WTC11 (cell line): ENCODE measurements at regions not wholly inside any gene's neighbourhood (a gene's known extent, or its start where the extent isn't known, plus 50 kb on each side); places are given as distances from the start of the nearest gene placed in this dataset.

Experiments used
- ATF1 ChIP-seq: sonication (generic); formaldehyde crosslinking; IDR thresholded peaks from 2 replicates; pipeline ENCODE4 v1.8.1; 2023; ENCODE audit warnings: mild to moderate bottlenecking, moderate library complexity, missing genetic modification reagents
- ATF2 ChIP-seq: sonication (generic); formaldehyde crosslinking; IDR thresholded peaks from 2 replicates; pipeline ENCODE4 v1.8.1; 2022; ENCODE audit warnings: low read depth, missing genetic modification reagents, borderline replicate concordance
- CREM ChIP-seq: sonication (generic); formaldehyde crosslinking; IDR thresholded peaks from 2 replicates; pipeline ENCODE4 v1.8.1; 2022; ENCODE audit warnings: mild to moderate bottlenecking, missing genetic modification reagents, moderate library complexity
- ETV6 ChIP-seq: sonication (generic); formaldehyde crosslinking; IDR thresholded peaks from 2 replicates; pipeline ENCODE4 v1.8.1; 2022; ENCODE audit warnings: mild to moderate bottlenecking, missing genetic modification reagents
- FOXP1 ChIP-seq: sonication (generic); formaldehyde crosslinking; IDR thresholded peaks from 2 replicates; pipeline ENCODE4 v1.8.0; 2022; ENCODE audit warnings: missing genetic modification reagents, mild to moderate bottlenecking, moderate library complexity, borderline replicate concordance
- IRF2 ChIP-seq: sonication (generic); formaldehyde crosslinking; IDR thresholded peaks from 2 replicates; pipeline ENCODE4 v1.8.0; 2022; ENCODE audit warnings: low read depth, missing genetic modification reagents, borderline replicate concordance
- SMAD3 ChIP-seq: sonication (generic); formaldehyde crosslinking; IDR thresholded peaks from 2 replicates; pipeline ENCODE4 v1.8.0; 2022; ENCODE audit warnings: missing genetic modification reagents, mild to moderate bottlenecking, borderline replicate concordance
- ZBTB21 ChIP-seq: sonication (generic); formaldehyde crosslinking; IDR thresholded peaks from 2 replicates; pipeline ENCODE4 v1.8.1; 2023; ENCODE audit warnings: mild to moderate bottlenecking, missing genetic modification reagents, borderline replicate concordance
- ZNF121 ChIP-seq: sonication (generic); formaldehyde crosslinking; IDR thresholded peaks from 2 replicates; pipeline ENCODE4 v1.8.0; 2023; ENCODE audit warnings: missing genetic modification reagents
- ZNF138 ChIP-seq: sonication (generic); formaldehyde crosslinking; conservative IDR thresholded peaks from 2 replicates; pipeline ENCODE4 v1.8.1; 2022; ENCODE audit warnings: mild to moderate bottlenecking, moderate library complexity, missing genetic modification reagents
- TF ChIP-seq, protein P1 (sequence below): sonication (generic); formaldehyde crosslinking; IDR thresholded peaks from 2 replicates; pipeline ENCODE4 v1.8.1; 2023; ENCODE audit warnings: mild to moderate bottlenecking, missing genetic modification reagents, moderate library complexity
- TF ChIP-seq, protein P2 (sequence below): fragments of 200-600 bp; IDR thresholded peaks from 2 replicates; pipeline ENCODE4 v1.8.0; 2022; ENCODE audit warnings: antibody characterized with exemption
- TF ChIP-seq, protein P3 (sequence below): fragments of 250-450 bp; sonication (Bioruptor Pico); IDR thresholded peaks from 2 replicates; pipeline ENCODE4 v1.9.0; 2021; ENCODE audit warnings: mild to moderate bottlenecking

DNA sequence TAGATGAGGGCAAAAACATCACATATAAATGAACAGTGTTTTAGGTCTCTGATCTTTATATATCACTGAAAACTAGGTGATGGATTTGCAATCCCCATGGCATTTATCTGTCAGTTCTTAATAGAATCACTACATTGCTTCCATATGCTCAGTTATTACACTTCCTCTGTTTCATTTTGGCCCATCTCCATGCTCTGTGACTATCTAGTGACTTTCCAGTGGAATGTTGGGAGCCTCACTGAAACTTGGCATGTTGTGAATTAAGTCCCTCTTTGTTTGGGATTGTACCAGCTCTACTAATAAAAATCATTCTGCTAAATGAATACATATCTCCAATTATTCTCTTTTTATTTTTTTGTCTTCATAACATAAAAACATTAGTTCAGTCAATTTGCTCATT, 226.1 kb upstream of the CEP162 start:
- no peak for TF ChIP-seq ZBTB21 (CRISPR knock-in tag)
- TF ChIP-seq ZNF138, result no peak
- TF ChIP-seq SMAD3 (CRISPR knock-in tag), result no peak
- TF ChIP-seq ETV6, result no peak
- TF ChIP-seq, protein P1, sequence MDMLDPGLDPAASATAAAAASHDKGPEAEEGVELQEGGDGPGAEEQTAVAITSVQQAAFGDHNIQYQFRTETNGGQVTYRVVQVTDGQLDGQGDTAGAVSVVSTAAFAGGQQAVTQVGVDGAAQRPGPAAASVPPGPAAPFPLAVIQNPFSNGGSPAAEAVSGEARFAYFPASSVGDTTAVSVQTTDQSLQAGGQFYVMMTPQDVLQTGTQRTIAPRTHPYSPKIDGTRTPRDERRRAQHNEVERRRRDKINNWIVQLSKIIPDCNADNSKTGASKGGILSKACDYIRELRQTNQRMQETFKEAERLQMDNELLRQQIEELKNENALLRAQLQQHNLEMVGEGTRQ, result no peak
- TF ChIP-seq, protein P2, sequence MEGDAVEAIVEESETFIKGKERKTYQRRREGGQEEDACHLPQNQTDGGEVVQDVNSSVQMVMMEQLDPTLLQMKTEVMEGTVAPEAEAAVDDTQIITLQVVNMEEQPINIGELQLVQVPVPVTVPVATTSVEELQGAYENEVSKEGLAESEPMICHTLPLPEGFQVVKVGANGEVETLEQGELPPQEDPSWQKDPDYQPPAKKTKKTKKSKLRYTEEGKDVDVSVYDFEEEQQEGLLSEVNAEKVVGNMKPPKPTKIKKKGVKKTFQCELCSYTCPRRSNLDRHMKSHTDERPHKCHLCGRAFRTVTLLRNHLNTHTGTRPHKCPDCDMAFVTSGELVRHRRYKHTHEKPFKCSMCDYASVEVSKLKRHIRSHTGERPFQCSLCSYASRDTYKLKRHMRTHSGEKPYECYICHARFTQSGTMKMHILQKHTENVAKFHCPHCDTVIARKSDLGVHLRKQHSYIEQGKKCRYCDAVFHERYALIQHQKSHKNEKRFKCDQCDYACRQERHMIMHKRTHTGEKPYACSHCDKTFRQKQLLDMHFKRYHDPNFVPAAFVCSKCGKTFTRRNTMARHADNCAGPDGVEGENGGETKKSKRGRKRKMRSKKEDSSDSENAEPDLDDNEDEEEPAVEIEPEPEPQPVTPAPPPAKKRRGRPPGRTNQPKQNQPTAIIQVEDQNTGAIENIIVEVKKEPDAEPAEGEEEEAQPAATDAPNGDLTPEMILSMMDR, result no peak
- TF ChIP-seq IRF2 (CRISPR knock-in tag), result no peak
- no peak for TF ChIP-seq ATF1 (CRISPR knock-in tag)
- no peak for TF ChIP-seq ATF2 (CRISPR knock-in tag)
- TF ChIP-seq ZNF121, result no peak
- TF ChIP-seq, protein P3, sequence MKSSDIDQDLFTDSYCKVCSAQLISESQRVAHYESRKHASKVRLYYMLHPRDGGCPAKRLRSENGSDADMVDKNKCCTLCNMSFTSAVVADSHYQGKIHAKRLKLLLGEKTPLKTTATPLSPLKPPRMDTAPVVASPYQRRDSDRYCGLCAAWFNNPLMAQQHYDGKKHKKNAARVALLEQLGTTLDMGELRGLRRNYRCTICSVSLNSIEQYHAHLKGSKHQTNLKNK (CRISPR knock-in tag), result no peak
- no peak for TF ChIP-seq CREM (CRISPR knock-in tag)
- no peak for TF ChIP-seq FOXP1 (CRISPR knock-in tag)
